Heart left ventricle (tissue), 16 donors: ENCODE measurements at regions not wholly inside any gene's neighbourhood (a gene's known extent, or its start where the extent isn't known, plus 50 kb on each side); places are given as distances from the start of the nearest gene placed in this dataset.

Source experiments
- ATAC-seq, 4 donors: fragments of 200-7000 bp; cut with Tn5 transposase; one replicate each; pipeline ENCODE4 v1.9.1; 2020 to 2022; ENCODE audit warnings: moderate library complexity in 4 of 4, mild to moderate bottlenecking in 3 of 4, moderate number of reproducible peaks in 1 of 4
- DNase-seq, 5 donors: peaks; one replicate each; pipeline ENCODE4 v3.0.0-alpha.2; 2020
- H3K27ac ChIP-seq, 12 donors: fragments of 200-600 bp; sonication (generic) in 4 of 12; one replicate each; pipeline versions ENCODE4 v1.5.0 to v1.8.0; 2016 to 2022; ENCODE audit warnings: mild to moderate bottlenecking in 2 of 12
- H3K27me3 ChIP-seq, 9 donors: fragments of 200-600 bp; sonication (generic) in 2 of 9; one replicate each; pipeline versions ENCODE4 v1.5.1 to v1.8.0; 2016 to 2022; ENCODE audit warnings: mild to moderate bottlenecking in 3 of 9
- H3K36me3 ChIP-seq, 9 donors: fragments of 200-600 bp; sonication (generic) in 2 of 9; one replicate each; pipeline versions ENCODE4 v1.5.0 to v1.8.0; 2018 to 2022; ENCODE audit warnings: mild to moderate bottlenecking in 2 of 9
- H3K4me1 ChIP-seq, 12 donors: fragments of 200-600 bp; sonication (generic) in 4 of 12; one replicate each; pipeline versions ENCODE4 v1.5.0 to v1.8.0; 2016 to 2022; ENCODE audit warnings: mild to moderate bottlenecking in 3 of 12
- H3K4me3 ChIP-seq, 12 donors: fragments of 200-600 bp; sonication (generic) in 4 of 12; one replicate each; pipeline versions ENCODE4 v1.5.0 to v1.8.0; 2017 to 2022; ENCODE audit warnings: mild to moderate bottlenecking in 9 of 12, moderate library complexity in 4 of 12
- H3K9me3 ChIP-seq, 12 donors: fragments of 200-600 bp; sonication (generic) in 4 of 12; one replicate each; pipeline versions ENCODE4 v1.5.0 to v1.8.0; 2016 to 2022; ENCODE audit warnings: mild to moderate bottlenecking in 1 of 12
- POLR2A ChIP-seq, 2 donors: fragments of 450-650 bp; IDR thresholded peaks; one replicate each; pipeline ENCODE4 v1.6.1; 2017; ENCODE audit warnings: antibody characterized with exemption in 2 of 2, mild to moderate bottlenecking in 2 of 2, moderate library complexity in 2 of 2
- WGBS, 4 donors: extraction: QIAGEN DNeasy Blood & Tissue Kit in 2 of 4; methylation state at CpG; one replicate each; pipeline versions ENCODE4 v1.1.5 to v1.1.7; 2013 to 2018; 5-methylcytosine and 5-hydroxymethylcytosine counted together
- intact Hi-C, 10 donors: fragments of 100-400 bp; cut with DNase I; formaldehyde crosslinking; loops; one replicate each; pipeline versions ENCODE4 v1.11.1 to v1.14.2; 2022
- TF ChIP-seq, protein P1 (sequence below), 12 donors: fragments of 200-600 bp; sonication (generic) in 4 of 12; IDR thresholded peaks; one replicate each; pipeline versions ENCODE4 v1.5.0 to v1.8.0; 2018 to 2022; ENCODE audit warnings: antibody characterized with exemption in 12 of 12, mild to moderate bottlenecking in 5 of 12
- donor health status: ischemic (EF 13 %, LVEDD 7.1; RV severe dilation, severe dysfunction).
- donor health status: healthy with polysubstance abuse.
- donor health status: DM: no; HTN: yes; CAD: no.
- donor health status: DM: no; HTN: no; CAD: no.
- donor health status: ischemic (EF 25% LVEDD 6.9; RV normal size, moderate dysfunction).
- donor health status: ischemic (EF 25% LVEDD 5.7; RV mildly dilated, moderate dysfunction).
- donor health status: healthy.
- donor health status: DM: yes; HTN: yes; CAD: no.
- donor health status: ischemic (EF 35%, LVEDD 5.7; RV mildly dilated, moderate dysfunction).
- donor health status: nonischemic (EF 11% LVEDD 7.7; RV severe dilation, severe dysfunction).
- donor health status: DM: yes; HTN: yes; CAD: no.
- donor health status: PGD.
- donor health status: ischemic (EF 29% LVEDD 5.4; RV normal size, mild dysfunction).
- donor health status: nonischemic (EF 23%, LVEDD 6.1; RV moderate dilation, normal function).

DNA sequence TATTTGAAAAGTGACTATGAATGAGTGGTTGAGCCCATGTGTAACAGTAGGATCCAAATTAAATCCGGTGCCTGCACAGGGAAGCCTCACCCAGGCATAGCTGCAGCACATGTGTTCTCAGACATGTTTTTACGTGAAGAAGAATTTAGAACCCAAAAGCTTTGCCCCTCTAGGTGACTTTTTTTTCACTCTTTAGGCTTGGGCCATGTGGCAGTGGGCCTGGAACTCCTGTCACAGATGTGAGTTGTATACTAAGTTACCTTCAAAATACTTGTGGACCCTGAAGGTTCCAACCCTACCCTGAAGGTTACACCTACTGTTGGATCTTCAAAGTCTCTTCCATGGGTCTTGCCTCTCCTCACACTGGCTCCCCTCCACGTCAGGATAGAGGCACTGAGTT is 146.6 kb downstream of the GAS1 start:
- WGBS, 4 donors = 58 to 91% (median 84%) methylated on average over 3 of the region's 3 CpGs

DNA sequence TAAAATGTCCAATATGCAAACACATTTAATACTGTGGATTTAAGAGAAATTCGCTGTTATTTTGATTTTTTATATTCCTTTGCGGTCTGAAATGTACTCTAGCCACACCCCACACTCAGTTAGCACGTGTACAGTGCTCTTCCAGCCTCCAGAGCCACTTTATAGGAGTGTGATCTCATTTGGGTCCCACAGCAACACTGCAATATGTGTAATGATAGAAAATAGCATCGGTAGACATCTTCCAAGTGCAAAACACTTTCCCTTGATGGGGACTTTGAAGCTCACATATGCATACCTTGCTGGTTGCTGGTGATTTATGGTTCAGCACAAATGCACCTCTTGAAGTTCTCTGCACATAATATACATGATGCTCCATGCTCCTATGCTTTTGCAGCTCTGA is 148.3 kb downstream of the GAS1 start:
- H3K4me3 ChIP-seq = no peak overlapping the region
- TF ChIP-seq, protein P1, sequence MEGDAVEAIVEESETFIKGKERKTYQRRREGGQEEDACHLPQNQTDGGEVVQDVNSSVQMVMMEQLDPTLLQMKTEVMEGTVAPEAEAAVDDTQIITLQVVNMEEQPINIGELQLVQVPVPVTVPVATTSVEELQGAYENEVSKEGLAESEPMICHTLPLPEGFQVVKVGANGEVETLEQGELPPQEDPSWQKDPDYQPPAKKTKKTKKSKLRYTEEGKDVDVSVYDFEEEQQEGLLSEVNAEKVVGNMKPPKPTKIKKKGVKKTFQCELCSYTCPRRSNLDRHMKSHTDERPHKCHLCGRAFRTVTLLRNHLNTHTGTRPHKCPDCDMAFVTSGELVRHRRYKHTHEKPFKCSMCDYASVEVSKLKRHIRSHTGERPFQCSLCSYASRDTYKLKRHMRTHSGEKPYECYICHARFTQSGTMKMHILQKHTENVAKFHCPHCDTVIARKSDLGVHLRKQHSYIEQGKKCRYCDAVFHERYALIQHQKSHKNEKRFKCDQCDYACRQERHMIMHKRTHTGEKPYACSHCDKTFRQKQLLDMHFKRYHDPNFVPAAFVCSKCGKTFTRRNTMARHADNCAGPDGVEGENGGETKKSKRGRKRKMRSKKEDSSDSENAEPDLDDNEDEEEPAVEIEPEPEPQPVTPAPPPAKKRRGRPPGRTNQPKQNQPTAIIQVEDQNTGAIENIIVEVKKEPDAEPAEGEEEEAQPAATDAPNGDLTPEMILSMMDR (IDR thresholded peaks at IDR 0.05) = no peak
- TF ChIP-seq POLR2A (IDR thresholded peaks at IDR 0.05) = no peak
- H3K4me1 ChIP-seq = peaks cover 0 to 18% (median 0%) of the 10 kb centered on the region in 12 donors
- WGBS, 4 donors = 76 to 86% (median 78%) methylated on average over 4 of the region's 4 CpGs
- no peak for DNase-seq
- no peak overlapping the region for H3K27ac ChIP-seq
- H3K27me3 ChIP-seq = no peaks in the 10 kb centered on the region
- no peak for ATAC-seq
- H3K9me3 ChIP-seq = no peaks in the 10 kb centered on the region
- no peaks in the 10 kb centered on the region for H3K36me3 ChIP-seq
- intact Hi-C loops = no loop called here

More for the DNA sequence above, 146.6 kb downstream of the GAS1 start:
- TF ChIP-seq POLR2A (IDR thresholded peaks at IDR 0.05) = no peak
- TF ChIP-seq, protein P1 (IDR thresholded peaks at IDR 0.05) = no peak
- no peaks in the 10 kb centered on the region for H3K9me3 ChIP-seq
- H3K27ac ChIP-seq = peak overlapping the region in 1 of 12 donors; percentile 39
- H3K36me3 ChIP-seq = no peaks in the 10 kb centered on the region
- intact Hi-C loops = loop anchor here in 1 of 10 donors (10.0 kb wide), 1 partner anchor 56 kb away; no protein-coding TSS in a partner anchor
- peaks cover 0 to 14% (median 0%) of the 10 kb centered on the region in 12 donors for H3K4me1 ChIP-seq
- no peaks in the 10 kb centered on the region for H3K27me3 ChIP-seq
- no peak overlapping the region for H3K4me3 ChIP-seq
- DNase-seq (no peak), ATAC-seq (no peak)

DNA sequence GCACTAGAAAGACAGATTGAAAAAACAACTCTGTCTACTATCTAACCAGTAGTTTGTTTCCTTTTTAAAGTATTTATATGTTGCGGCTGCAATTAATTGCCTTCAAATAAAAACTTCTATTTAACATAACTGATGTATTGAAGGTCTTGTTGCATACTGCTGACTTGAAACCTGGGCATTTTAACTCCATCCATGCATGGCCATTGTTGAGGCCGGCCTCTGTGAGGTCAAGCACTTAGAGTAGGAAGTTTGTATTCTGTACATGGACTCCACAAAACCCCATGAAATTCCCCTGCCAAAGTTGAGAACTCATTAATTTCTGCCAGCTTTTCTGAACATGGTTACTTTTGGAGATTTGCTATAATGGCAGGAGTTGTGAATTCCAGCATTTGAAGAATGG is 150.6 kb downstream of the GAS1 start:
- Histone ChIP-seq H3K4me3 (no peak overlapping the region), H3K4me1 (peaks cover 0 to 18% (median 0%) of the 10 kb centered on the region in 12 donors), H3K27me3 (peaks cover 0 to under 1% (median 0%) of the 10 kb centered on the region in 9 donors), H3K9me3 (no peaks in the 10 kb centered on the region), H3K36me3 (no peaks in the 10 kb centered on the region), H3K27ac (peak overlapping the region in 7 of 12 donors; percentile 1 to 73 (median 57))
- TF ChIP-seq, protein P1 (IDR thresholded peaks at IDR 0.05) = no peak
- no peak for TF ChIP-seq POLR2A (IDR thresholded peaks at IDR 0.05)
- DNase-seq = no peak
- WGBS, 4 donors = 93 to 95% (median 94%) methylated on average over 2 of the region's 2 CpGs
- ATAC-seq = no peak
- intact Hi-C loops = no loop called here

DNA sequence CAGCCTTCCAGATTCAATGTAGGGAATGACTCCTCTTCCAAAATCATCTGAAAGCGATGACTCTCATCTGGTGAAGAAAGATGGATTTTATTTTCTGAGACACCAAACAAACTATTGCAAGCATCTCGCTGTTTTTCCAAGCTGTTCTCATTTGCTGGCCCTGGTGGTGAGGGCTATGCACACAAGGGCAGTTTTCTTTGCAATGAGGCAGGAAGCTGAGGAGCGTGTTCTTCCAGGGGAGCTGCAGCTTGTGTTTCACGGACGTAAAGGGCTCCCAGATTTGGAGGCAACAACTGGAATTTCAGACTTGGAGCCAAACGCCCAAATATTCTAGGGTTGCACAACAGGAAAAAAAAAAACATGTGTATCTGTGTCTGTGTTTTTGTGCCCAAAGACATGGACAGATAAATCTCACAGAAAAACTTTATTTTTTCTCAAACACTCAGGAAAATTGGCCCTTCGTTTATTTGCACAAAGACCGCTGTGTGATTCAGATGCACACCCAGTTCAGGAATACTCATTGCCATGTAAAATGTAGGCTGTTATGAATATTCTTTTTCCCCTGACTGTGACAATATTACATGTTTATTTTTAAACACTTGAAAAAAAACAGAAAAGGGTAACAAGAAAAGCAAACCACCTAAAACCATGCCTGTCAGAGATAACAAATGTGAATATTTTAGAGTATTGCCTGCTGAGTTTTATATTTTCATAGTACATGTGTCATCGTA is 151.3 kb downstream of the GAS1 start:
- DNase-seq (peak in 4 of 5 donors; percentile 31 to 57 (median 36)), ATAC-seq (peak; percentile 83 to 88 (median 86))
- Histone ChIP-seq H3K36me3 (no peaks in the 10 kb centered on the region), H3K9me3 (no peaks in the 10 kb centered on the region), H3K27ac (peak overlapping the region in 7 of 12 donors; percentile 8 to 73 (median 57)), H3K4me3 (peak overlapping the region in 5 of 12 donors; percentile 16 to 46 (median 30)), H3K27me3 (peaks cover 0 to 6% (median 0%) of the 10 kb centered on the region in 9 donors), H3K4me1 (peaks cover 0 to 13% (median 0%) of the 10 kb centered on the region in 12 donors)
- 57 to 76% (median 66%) methylated on average over 9 of the region's 9 CpGs for WGBS, 4 donors
- intact Hi-C loops = no loop called here
- TF ChIP-seq, protein P1 (IDR thresholded peaks at IDR 0.05) = peak in 1 of 12 donors; percentile 31
- TF ChIP-seq POLR2A (IDR thresholded peaks at IDR 0.05) = no peak
